Heart left ventricle (tissue), 13 donors: ENCODE measurements at regions not wholly inside any gene's neighbourhood (a gene's known extent, or its start where the extent isn't known, plus 50 kb on each side); places are given as distances from the start of the nearest gene placed in this dataset.

Experiments used
- POLR2A ChIP-seq, 2 donors: fragments of 450-650 bp; IDR thresholded peaks; one replicate each; pipeline ENCODE4 v1.6.1; 2017; ENCODE audit warnings: antibody characterized with exemption in 2 of 2, mild to moderate bottlenecking in 2 of 2, moderate library complexity in 2 of 2
- TF ChIP-seq, protein P1 (sequence below), 12 donors: fragments of 200-600 bp; sonication (generic) in 4 of 12; IDR thresholded peaks; one replicate each; pipeline versions ENCODE4 v1.5.0 to v1.8.0; 2018 to 2022; ENCODE audit warnings: antibody characterized with exemption in 12 of 12, mild to moderate bottlenecking in 5 of 12
- donor health status: ischemic (EF 13 %, LVEDD 7.1; RV severe dilation, severe dysfunction).
- donor health status: DM: no; HTN: yes; CAD: no.
- donor health status: DM: no; HTN: no; CAD: no.
- donor health status: ischemic (EF 25% LVEDD 6.9; RV normal size, moderate dysfunction).
- donor health status: ischemic (EF 25% LVEDD 5.7; RV mildly dilated, moderate dysfunction).
- donor health status: ischemic (EF 35%, LVEDD 5.7; RV mildly dilated, moderate dysfunction).
- donor health status: nonischemic (EF 11% LVEDD 7.7; RV severe dilation, severe dysfunction).
- donor health status: DM: yes; HTN: yes; CAD: no.
- donor health status: PGD.
- donor health status: ischemic (EF 29% LVEDD 5.4; RV normal size, mild dysfunction).
- donor health status: nonischemic (EF 23%, LVEDD 6.1; RV moderate dilation, normal function).

DNA sequence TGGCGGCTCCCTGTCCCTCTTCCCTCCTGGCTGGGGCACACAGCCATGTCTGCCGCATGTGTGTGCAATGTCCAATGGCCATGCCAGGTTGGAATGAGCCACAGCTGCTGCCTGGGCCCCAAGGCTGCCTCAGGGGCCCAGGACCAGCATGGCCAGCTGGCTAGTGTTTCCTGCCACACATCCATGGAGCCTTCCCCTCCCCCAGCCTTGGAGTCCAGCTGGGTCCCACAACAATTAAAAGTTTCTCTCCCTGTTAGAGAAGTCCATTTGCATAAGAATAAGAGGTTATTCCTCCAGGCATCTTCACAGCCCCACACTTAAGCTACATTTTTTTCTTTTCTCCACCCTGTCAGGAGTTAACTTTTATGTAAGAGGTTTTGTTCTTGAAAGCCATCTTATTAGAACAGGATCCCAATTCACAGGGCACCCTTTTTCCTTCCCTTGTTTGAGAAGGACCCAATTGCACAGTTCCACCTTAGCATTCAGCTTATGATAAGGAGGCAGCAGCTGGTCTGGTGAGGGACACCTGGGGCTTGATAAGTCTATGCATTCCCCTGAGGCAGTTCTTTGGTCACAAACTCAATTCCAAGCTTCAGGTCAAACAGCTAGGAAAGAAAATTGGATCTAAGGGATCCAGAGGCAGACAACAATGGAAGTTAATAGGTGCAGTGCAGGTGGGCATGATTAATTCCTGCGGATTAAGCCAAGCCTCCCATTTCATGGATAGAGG lies 963.3 kb upstream of the GRIA3 start:
- TF ChIP-seq, protein P1, sequence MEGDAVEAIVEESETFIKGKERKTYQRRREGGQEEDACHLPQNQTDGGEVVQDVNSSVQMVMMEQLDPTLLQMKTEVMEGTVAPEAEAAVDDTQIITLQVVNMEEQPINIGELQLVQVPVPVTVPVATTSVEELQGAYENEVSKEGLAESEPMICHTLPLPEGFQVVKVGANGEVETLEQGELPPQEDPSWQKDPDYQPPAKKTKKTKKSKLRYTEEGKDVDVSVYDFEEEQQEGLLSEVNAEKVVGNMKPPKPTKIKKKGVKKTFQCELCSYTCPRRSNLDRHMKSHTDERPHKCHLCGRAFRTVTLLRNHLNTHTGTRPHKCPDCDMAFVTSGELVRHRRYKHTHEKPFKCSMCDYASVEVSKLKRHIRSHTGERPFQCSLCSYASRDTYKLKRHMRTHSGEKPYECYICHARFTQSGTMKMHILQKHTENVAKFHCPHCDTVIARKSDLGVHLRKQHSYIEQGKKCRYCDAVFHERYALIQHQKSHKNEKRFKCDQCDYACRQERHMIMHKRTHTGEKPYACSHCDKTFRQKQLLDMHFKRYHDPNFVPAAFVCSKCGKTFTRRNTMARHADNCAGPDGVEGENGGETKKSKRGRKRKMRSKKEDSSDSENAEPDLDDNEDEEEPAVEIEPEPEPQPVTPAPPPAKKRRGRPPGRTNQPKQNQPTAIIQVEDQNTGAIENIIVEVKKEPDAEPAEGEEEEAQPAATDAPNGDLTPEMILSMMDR (IDR thresholded peaks at IDR 0.05) = no peak
- no peak for TF ChIP-seq POLR2A (IDR thresholded peaks at IDR 0.05)
